ENCODE measurements at regions not wholly inside any gene's neighbourhood (a gene's known extent, or its start where the extent isn't known, plus 50 kb on each side); places are given as distances from the start of the nearest gene placed in this dataset.

DNA sequence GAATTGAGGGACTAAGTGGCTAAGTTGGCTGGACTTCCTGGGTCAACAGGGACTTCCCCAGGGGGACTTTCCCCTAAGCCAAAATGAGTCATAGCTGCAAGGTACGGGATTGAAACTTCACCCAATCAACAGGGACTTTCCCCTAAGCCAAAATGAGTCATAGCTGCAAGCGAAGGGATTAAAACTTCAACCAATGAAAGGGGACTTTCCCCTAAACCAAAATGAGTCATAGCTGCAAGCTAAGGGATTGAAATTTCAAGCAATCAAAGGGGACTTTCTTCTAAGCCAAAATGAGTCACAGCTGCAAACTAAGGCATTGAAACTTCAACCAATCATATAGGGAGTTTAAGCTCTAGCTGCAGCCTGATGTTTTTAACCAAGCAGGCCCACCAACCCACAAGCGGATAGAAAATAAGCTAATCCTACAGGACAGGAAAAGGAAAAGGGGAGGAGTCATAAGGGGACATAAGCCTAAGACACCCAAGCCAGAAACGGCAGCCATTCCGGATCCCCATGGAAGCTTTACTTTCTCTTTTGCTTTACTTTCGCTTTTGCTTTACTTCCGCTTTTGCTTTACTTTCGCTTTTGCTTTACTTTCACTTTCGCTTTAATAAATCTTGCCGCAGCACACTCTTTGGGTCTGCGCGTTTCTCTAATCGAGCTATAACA lies 1375.4 kb upstream of the CELF4 start:
- TF ChIP-seq, protein P1, sequence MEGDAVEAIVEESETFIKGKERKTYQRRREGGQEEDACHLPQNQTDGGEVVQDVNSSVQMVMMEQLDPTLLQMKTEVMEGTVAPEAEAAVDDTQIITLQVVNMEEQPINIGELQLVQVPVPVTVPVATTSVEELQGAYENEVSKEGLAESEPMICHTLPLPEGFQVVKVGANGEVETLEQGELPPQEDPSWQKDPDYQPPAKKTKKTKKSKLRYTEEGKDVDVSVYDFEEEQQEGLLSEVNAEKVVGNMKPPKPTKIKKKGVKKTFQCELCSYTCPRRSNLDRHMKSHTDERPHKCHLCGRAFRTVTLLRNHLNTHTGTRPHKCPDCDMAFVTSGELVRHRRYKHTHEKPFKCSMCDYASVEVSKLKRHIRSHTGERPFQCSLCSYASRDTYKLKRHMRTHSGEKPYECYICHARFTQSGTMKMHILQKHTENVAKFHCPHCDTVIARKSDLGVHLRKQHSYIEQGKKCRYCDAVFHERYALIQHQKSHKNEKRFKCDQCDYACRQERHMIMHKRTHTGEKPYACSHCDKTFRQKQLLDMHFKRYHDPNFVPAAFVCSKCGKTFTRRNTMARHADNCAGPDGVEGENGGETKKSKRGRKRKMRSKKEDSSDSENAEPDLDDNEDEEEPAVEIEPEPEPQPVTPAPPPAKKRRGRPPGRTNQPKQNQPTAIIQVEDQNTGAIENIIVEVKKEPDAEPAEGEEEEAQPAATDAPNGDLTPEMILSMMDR (conservative IDR thresholded peaks at IDR 0.05 in 1 of 2, IDR thresholded peaks at IDR 0.05 in 1 of 2; ENCODE audit: extremely low read depth in 1 of 2, insufficient read depth in 1 of 2, low read depth in 1 of 2, low read length in 2 of 2) = no peak
- TF ChIP-seq EZH2 (IDR thresholded peaks at IDR 0.05; ENCODE audit: borderline replicate concordance, low read length) = no peak
